CD8-positive, alpha-beta memory T cell (primary cell): ENCODE measurements at regions not wholly inside any gene's neighbourhood (a gene's known extent, or its start where the extent isn't known, plus 50 kb on each side); places are given as distances from the start of the nearest gene placed in this dataset.
A peak's percentile ranks its signal among the peaks of the same experiment; 100 is the strongest.
"Not testable (repeated sequence)": the region's sequence is repeated elsewhere in the genome, so short reads cannot be mapped to it uniquely, and the experiment has no call there.

Experiments used
- CTCF ChIA-PET: fragments of 350-600 bp; sonication (Branson Sonifier 250); formaldehyde crosslinking; loops from one replicate; lab custom pipeline; 2021; ENCODE audit warnings: antibody characterized with exemption; lab: Charles Lee
- POLR2A ChIA-PET: fragments of 350-600 bp; sonication (Branson Sonifier 250); formaldehyde crosslinking; loops from one replicate; lab custom pipeline; 2021; ENCODE audit warnings: antibody characterized with exemption; lab: Charles Lee
- DNase-seq, 5 donors: peaks; one replicate each; pipeline versions ENCODE4 v3.0.0 to v3.0.0-alpha.2; 2020 to 2022; ENCODE audit warnings: mixed read lengths in 1 of 5
- H3K27ac ChIP-seq: one replicate; pipeline ENCODE4 v1.7.0; 2013; ENCODE audit warnings: low read depth, mild to moderate bottlenecking, low read length, moderate library complexity
- H3K27me3 ChIP-seq: 2 replicates; pipeline ENCODE4 v1.7.0; 2013; ENCODE audit warnings: low read length, mild to moderate bottlenecking; ENCODE audit not compliant: insufficient read depth, poor library complexity, severe bottlenecking
- H3K36me3 ChIP-seq: 2 replicates; pipeline ENCODE4 v1.7.0; 2013; ENCODE audit warnings: mild to moderate bottlenecking, low read length, moderate library complexity; ENCODE audit not compliant: insufficient read depth
- H3K4me1 ChIP-seq: 2 replicates; pipeline ENCODE4 v1.7.0; 2013; ENCODE audit warnings: mild to moderate bottlenecking, low read length, moderate library complexity; ENCODE audit not compliant: insufficient read depth
- H3K4me3 ChIP-seq: 2 replicates; pipeline ENCODE4 v1.7.0; 2013; ENCODE audit warnings: mild to moderate bottlenecking, low read length
- H3K9me3 ChIP-seq: 2 replicates; pipeline ENCODE4 v1.7.0; 2013; ENCODE audit warnings: mild to moderate bottlenecking, low read length
- H3K27ac Mint-ChIP-seq, 8 donors: one replicate each; pipeline ENCODE4 v1.8.0; 2020 to 2021; ENCODE audit warnings: mixed read lengths in 8 of 8, mild to moderate bottlenecking in 6 of 8, inconsistent platforms in 3 of 8, moderate library complexity in 3 of 8
- H3K27me3 Mint-ChIP-seq, 2 donors: one replicate each; pipeline ENCODE4 v1.8.0; 2020 to 2021; ENCODE audit warnings: mixed read lengths in 2 of 2, mild to moderate bottlenecking in 1 of 2, moderate library complexity in 1 of 2
- H3K36me3 Mint-ChIP-seq, 3 donors: one replicate each; pipeline ENCODE4 v1.8.0; 2020 to 2021; ENCODE audit warnings: mixed read lengths in 3 of 3, inconsistent platforms in 1 of 3, mild to moderate bottlenecking in 1 of 3
- H3K4me1 Mint-ChIP-seq, 3 donors: one replicate each; pipeline ENCODE4 v1.8.0; 2020 to 2021; ENCODE audit warnings: mixed read lengths in 3 of 3, inconsistent platforms in 1 of 3, mild to moderate bottlenecking in 1 of 3
- H3K4me3 Mint-ChIP-seq, 7 donors: one replicate each; pipeline ENCODE4 v1.8.0; 2020 to 2021; ENCODE audit warnings: mixed read lengths in 7 of 7, mild to moderate bottlenecking in 6 of 7, moderate library complexity in 4 of 7, inconsistent platforms in 2 of 7
- H3K9me3 Mint-ChIP-seq, 5 donors: one replicate each; pipeline ENCODE4 v1.8.0; 2020 to 2022; ENCODE audit warnings: mixed read lengths in 5 of 5, mild to moderate bottlenecking in 3 of 5, moderate library complexity in 2 of 5, inconsistent platforms in 1 of 5

DNA sequence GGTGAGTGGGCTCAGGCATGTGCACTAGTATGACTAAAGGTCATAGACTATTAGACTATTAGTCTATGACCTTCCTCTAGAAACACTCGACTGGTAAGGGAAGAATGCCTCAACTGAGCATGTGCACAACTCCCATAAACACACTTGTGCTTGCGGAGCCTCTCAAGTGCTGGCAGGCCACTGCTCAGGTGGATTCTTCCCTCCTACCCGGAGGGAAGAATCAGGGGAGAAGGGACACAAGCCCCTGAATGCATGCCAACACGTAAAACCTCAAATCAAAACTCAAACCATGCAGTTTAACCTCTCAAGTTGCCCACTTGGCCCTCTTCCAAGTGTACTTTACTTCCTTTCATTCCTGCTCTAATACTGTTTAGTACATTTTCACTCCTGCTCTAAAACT, 287.6 kb upstream of the SGCG start:
- H3K4me3 Mint-ChIP-seq: no peak overlapping the region
- no peak for DNase-seq
- H3K9me3 ChIP-seq: no peaks in the 10 kb centered on the region
- H3K36me3 ChIP-seq: no peaks in the 10 kb centered on the region
- peaks cover 0 to 4% (median 2%) of the 10 kb centered on the region in 5 donors for H3K9me3 Mint-ChIP-seq
- H3K27me3 ChIP-seq: no peaks in the 10 kb centered on the region
- no peaks in the 10 kb centered on the region for H3K36me3 Mint-ChIP-seq
- H3K27ac ChIP-seq: no peak overlapping the region
- H3K4me1 Mint-ChIP-seq: no peaks in the 10 kb centered on the region
- H3K27me3 Mint-ChIP-seq: no peaks in the 10 kb centered on the region
- H3K4me1 ChIP-seq: no peaks in the 10 kb centered on the region
- CTCF ChIA-PET: no interaction called here
- H3K4me3 ChIP-seq: no peak overlapping the region
- peak overlapping the region in 1 of 8 donors; percentile 75 for H3K27ac Mint-ChIP-seq
- POLR2A ChIA-PET: no interaction called here

DNA sequence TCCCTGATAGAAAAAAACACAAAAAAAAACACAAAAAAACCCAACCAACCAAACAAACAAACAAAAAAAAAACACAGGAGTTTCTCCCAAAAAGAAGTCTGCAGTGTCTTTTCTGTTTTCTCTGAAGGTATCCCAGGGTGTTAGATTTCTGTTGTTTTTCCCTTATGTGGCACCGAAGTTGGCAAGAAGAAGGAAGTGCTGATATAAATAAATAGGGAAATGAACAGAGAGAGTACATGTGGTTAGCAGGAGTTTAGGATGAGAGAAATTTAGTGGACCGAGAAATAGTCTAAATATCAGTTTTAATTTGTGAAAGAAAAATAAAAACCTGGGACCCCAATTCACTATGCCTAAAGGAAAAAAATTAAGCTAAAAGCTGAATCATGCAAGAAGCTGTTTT, 287.0 kb upstream of the SGCG start:
- H3K9me3 ChIP-seq: no peaks in the 10 kb centered on the region
- Mint-ChIP-seq H3K27me3 (no peaks in the 10 kb centered on the region), H3K9me3 (peaks cover 0 to 4% (median 2%) of the 10 kb centered on the region in 5 donors), H3K27ac (no peak overlapping the region), H3K4me1 (no peaks in the 10 kb centered on the region), H3K36me3 (no peaks in the 10 kb centered on the region), H3K4me3 (no peak overlapping the region)
- no peak overlapping the region for H3K4me3 ChIP-seq
- H3K27me3 ChIP-seq: no peaks in the 10 kb centered on the region
- ChIA-PET CTCF (no interaction called here), POLR2A (no interaction called here)
- no peaks in the 10 kb centered on the region for H3K4me1 ChIP-seq
- no peak for DNase-seq
- no peaks in the 10 kb centered on the region for H3K36me3 ChIP-seq
- no peak overlapping the region for H3K27ac ChIP-seq

DNA sequence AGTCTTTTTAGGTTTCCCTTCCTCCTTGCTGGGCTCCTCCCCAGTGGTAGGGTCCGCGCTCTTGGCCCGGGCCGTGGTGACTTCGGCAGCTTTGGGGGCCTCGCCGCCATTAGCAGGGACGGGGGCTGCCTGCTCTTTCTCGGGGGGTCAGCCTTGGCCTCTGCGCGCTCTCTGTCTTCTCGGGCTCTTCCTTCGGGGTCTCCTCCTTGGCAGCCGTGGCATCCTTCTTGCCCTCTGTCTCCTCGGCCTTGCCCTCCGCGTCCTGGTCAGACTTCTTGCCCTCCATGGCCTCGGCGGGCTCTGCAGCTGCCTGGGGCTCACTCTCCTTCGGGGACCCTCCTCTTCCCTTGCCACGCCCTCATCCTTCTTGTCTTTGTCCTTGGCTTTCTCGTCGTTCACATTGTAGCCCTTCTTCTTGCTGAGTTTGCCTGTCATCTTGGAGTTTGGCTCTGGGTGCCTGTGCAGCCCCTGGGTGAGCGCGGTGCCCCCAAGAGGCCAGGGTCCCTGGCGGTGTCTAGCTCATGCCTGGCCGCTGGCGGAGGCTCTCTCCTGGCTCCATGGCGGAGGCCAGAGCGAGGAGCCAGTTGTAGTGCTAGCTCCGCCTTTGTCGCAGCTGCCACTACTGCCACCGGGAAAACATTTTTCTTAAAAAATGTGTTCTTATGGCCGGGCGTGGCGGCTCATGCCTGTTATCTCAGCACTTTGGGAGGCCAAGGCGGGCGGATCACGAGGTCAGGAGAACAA, 283.0 kb upstream of the SGCG start:
- ChIA-PET POLR2A (no interaction called here), CTCF (no interaction called here)
- Mint-ChIP-seq H3K36me3 (no peaks in the 10 kb centered on the region), H3K27me3 (peaks cover 0 to 2% of the 10 kb centered on the region in 2 donors), H3K4me1 (no peaks in the 10 kb centered on the region), H3K9me3 (peaks cover 0 to 4% (median 0%) of the 10 kb centered on the region in 5 donors), H3K4me3 (no peak overlapping the region), H3K27ac (no peak overlapping the region)
- Histone ChIP-seq H3K4me3 (no peak overlapping the region), H3K9me3 (no peaks in the 10 kb centered on the region), H3K27ac (no peak overlapping the region), H3K36me3 (no peaks in the 10 kb centered on the region), H3K4me1 (no peaks in the 10 kb centered on the region), H3K27me3 (no peaks in the 10 kb centered on the region)
- DNase-seq: no peak

DNA sequence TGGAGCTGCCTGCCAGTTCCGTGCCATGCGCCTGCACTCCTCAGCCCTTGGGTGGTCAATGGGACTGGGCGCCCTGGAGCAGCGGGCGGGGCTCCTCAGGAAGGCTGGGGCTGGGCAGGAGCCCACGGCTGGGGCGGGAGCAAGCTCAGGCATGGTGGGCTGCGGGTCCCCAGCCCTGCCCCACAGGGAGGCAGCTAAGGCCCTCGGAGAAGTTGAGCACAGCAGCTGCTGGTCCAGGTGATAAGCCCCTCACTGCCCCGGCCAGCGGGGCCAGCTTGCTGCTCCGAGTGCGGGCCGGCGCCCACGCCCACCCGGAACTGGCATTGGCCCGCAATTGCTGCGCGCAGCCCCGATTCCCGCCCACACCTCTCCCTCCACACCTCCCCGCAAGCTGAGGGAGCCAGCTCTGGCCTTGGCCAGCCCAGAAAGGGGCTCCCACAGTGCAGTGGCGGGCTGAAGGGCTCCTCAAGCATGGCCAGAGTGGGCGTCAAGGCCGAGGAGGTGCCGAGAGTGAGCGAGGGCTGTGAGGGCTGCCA, 280.3 kb upstream of the SGCG start:
- H3K27me3 ChIP-seq, H3K4me1 Mint-ChIP-seq, H3K4me1 ChIP-seq, H3K4me3 ChIP-seq, CTCF ChIA-PET, H3K27me3 Mint-ChIP-seq, H3K36me3 Mint-ChIP-seq, POLR2A ChIA-PET, H3K27ac ChIP-seq, H3K4me3 Mint-ChIP-seq, H3K9me3 Mint-ChIP-seq, H3K36me3 ChIP-seq, DNase-seq, H3K9me3 ChIP-seq, H3K27ac Mint-ChIP-seq: not testable (repeated sequence)

DNA sequence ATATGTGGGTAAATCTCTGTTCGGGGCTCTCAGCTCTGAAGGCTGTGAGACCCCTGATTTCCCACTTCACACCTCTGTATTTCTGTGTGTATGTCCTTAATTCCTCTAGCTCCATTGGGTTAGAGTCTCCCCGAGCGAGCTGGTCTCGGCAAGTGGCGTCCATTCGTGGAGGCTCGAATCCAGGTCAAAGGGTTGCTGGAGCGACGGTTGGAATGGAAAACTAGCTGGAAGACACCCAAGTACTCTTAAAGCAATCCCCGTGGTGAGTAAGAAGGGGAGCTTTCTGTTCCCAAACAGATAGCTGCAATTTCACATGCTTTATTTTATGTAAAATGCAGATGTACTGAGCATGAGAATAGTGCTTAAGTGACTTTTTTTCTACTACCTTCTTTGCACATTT, 277.5 kb upstream of the SGCG start:
- POLR2A ChIA-PET: no interaction called here
- H3K4me1 ChIP-seq: no peaks in the 10 kb centered on the region
- H3K27ac ChIP-seq: no peak overlapping the region
- CTCF ChIA-PET: no interaction called here
- H3K27me3 ChIP-seq: no peaks in the 10 kb centered on the region
- DNase-seq: no peak
- no peak overlapping the region for H3K4me3 Mint-ChIP-seq
- H3K27ac Mint-ChIP-seq: no peak overlapping the region
- no peaks in the 10 kb centered on the region for H3K36me3 Mint-ChIP-seq
- peaks cover 0 to 8% of the 10 kb centered on the region in 2 donors for H3K27me3 Mint-ChIP-seq
- H3K9me3 ChIP-seq: no peaks in the 10 kb centered on the region
- no peaks in the 10 kb centered on the region for H3K4me1 Mint-ChIP-seq
- H3K36me3 ChIP-seq: no peaks in the 10 kb centered on the region
- no peak overlapping the region for H3K4me3 ChIP-seq
- H3K9me3 Mint-ChIP-seq: peaks cover 0 to 5% (median 0%) of the 10 kb centered on the region in 5 donors

DNA sequence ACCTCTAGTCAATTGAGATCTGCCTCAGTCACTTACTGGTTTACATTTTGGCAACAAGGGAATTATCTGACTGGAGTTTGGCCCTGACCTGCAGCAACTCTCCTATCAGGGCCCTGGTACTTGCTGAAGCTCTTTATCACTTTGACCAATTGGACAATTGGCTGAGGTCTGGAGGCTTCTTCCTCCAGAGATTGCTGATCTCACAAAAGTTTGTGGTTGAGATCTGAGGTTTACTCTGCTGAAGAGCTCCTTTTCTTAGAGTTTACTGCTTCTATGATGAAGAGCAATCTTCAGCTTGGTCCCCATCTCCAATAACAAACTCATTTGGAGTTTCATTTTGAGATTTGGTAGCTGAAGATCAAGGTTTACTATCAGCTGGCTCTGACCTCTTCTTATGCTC, 276.9 kb upstream of the SGCG start:
- no peaks in the 10 kb centered on the region for H3K36me3 Mint-ChIP-seq
- H3K27me3 ChIP-seq: no peaks in the 10 kb centered on the region
- peaks cover 2 to 8% of the 10 kb centered on the region in 2 donors for H3K27me3 Mint-ChIP-seq
- H3K9me3 ChIP-seq: no peaks in the 10 kb centered on the region
- no peaks in the 10 kb centered on the region for H3K36me3 ChIP-seq
- H3K27ac Mint-ChIP-seq: no peak overlapping the region
- ChIA-PET CTCF (no interaction called here), POLR2A (no interaction called here)
- no peak overlapping the region for H3K4me3 ChIP-seq
- H3K9me3 Mint-ChIP-seq: peaks cover 0 to 5% (median 0%) of the 10 kb centered on the region in 5 donors
- DNase-seq: no peak
- no peaks in the 10 kb centered on the region for H3K4me1 ChIP-seq
- H3K4me1 Mint-ChIP-seq: no peaks in the 10 kb centered on the region
- H3K27ac ChIP-seq: no peak overlapping the region
- no peak overlapping the region for H3K4me3 Mint-ChIP-seq

DNA sequence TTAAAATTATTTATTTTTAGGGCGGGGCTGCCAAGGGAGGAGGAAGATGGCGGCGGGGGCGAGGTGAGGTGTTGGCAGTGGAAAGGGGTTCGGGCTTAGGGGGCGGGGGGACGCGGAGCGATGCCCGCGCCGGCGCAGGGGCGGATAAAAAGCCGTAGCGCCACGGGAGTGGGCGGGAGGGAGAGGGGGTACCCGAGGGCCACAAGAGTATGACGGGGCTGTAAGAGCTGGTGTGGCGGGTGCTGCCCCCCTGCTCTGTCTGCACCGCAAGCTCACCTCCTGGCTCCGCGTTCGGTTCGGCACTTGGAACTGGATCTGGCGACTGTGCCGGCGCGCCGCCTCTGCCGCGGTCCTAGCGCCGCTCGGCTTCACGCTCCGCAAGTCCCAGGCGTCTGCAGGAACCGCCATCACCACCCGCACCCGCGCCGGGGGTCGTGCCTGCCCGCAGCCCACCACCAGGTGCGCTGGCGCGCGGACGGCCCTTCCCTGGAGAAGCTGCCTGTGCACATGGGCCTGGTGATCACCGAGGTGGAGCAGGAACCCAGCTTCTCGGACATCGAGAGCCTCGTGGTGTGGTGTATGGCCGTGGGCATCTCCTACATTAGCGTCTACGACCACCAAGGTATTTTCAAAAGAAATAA, 265.2 kb upstream of the SGCG start:
- Mint-ChIP-seq H3K4me1 (peaks cover 0 to 9% (median 6%) of the 10 kb centered on the region in 3 donors), H3K4me3 (peak overlapping the region in 5 of 7 donors; percentile 10 to 45 (median 22)), H3K27me3 (peaks cover 13 to 47% of the 10 kb centered on the region in 2 donors), H3K9me3 (peaks cover 0 to 4% (median 0%) of the 10 kb centered on the region in 5 donors), H3K36me3 (no peaks in the 10 kb centered on the region), H3K27ac (no peak overlapping the region)
- ChIA-PET CTCF (no interaction called here), POLR2A (no interaction called here)
- no peak overlapping the region for H3K27ac ChIP-seq
- no peaks in the 10 kb centered on the region for H3K36me3 ChIP-seq
- no peak overlapping the region for H3K4me3 ChIP-seq
- H3K4me1 ChIP-seq: no peaks in the 10 kb centered on the region
- H3K27me3 ChIP-seq: no peaks in the 10 kb centered on the region
- no peak for DNase-seq
- H3K9me3 ChIP-seq: no peaks in the 10 kb centered on the region

DNA sequence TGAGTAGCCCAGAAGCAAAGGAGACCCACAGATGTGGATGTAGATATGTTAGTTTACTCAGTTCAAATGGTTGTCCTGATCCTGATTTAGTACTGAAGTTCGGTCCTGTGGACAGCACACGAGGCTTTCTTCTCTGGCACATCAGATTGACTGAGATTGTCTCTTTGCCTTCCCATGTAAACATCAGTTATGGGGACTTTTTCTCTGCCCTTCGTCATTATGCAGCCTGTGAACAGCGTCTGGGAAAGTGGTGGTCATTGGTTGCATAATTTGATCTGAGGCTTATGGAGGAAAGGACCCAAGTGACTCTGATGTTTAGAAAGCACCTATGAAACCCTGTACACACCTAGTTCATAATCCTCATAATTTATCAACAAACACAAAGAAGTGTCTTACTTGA, 264.5 kb upstream of the SGCG start:
- POLR2A ChIA-PET, H3K9me3 Mint-ChIP-seq, CTCF ChIA-PET, H3K27ac Mint-ChIP-seq, H3K27ac ChIP-seq, DNase-seq, H3K4me1 Mint-ChIP-seq, H3K4me1 ChIP-seq, H3K36me3 ChIP-seq, H3K36me3 Mint-ChIP-seq, H3K4me3 ChIP-seq, H3K27me3 ChIP-seq, H3K9me3 ChIP-seq: not testable (repeated sequence)
- peak overlapping the region in 3 of 7 donors; percentile 22 to 59 (median 38) for H3K4me3 Mint-ChIP-seq
- peaks cover 13 to 47% of the 10 kb centered on the region in 2 donors for H3K27me3 Mint-ChIP-seq
